ENCODE measurements at regions not wholly inside any gene's neighbourhood (a gene's known extent, or its start where the extent isn't known, plus 50 kb on each side); places are given as distances from the start of the nearest gene placed in this dataset.

- DNase-seq: peak; percentile 36
These were observed 105.3 kb upstream of the FOXG1 start for GRCh38 chr14:28661171-28661772.

DNA sequence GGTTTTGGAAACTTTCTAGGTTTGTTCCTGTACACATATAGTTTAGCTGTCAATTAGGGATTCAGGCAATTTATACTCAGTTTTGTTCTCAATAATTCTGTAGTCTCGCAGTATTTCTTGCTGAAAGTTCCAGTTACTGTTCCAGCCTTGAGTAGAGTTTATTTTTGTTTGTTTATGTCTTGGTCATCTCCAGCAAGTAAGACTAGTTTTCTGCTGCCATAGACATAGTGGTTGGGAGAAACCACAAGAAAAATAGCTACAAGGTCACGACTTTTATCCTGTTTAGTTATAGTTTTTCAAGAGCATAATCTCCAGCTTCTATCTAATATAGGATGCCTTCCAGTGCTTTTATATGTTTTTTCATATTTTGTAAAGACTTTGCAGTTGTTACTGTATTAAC, 99.6 kb upstream of the FOXG1 start:
- H3K27ac ChIP-seq: no peak overlapping the region
- H4K20me1 ChIP-seq (ENCODE audit: insufficient read depth): no peaks in the 10 kb centered on the region
- no peaks in the 10 kb centered on the region for H3K4me1 ChIP-seq (ENCODE audit: insufficient read depth)
- H3K4me3 ChIP-seq: no peak overlapping the region
- in situ Hi-C loops (cut with MboI): no loop called here
- H3K27me3 ChIP-seq (replicated peaks; ENCODE audit: insufficient read depth): no peaks in the 10 kb centered on the region
- H2AFZ ChIP-seq: no peak overlapping the region
- H3K9me2 ChIP-seq (ENCODE audit: insufficient read depth): no peaks in the 10 kb centered on the region; the same call in 1 of the 2 replicates
- H3F3A ChIP-seq (ENCODE audit: insufficient read depth): no peaks in the 10 kb centered on the region
- H3K9me3 ChIP-seq (ENCODE audit: low read depth): no peaks in the 10 kb centered on the region
- WGBS, 2 experiments (ENCODE audit: low coverage in 1 of 2, low lambda C conversion rate in 2 of 2, missing lambda C conversion rate in 2 of 2): 15 to 17% methylated on average over 2 of the region's 2 CpGs
- TF ChIP-seq EZH2 (IDR thresholded peaks at IDR 0.05; ENCODE audit: insufficient read depth, poor library complexity, severe bottlenecking): no peak
- TF ChIP-seq EZH2phosphoT487 (IDR thresholded peaks at IDR 0.05; ENCODE audit: insufficient read depth, low read depth): no peak
- H3K36me3 ChIP-seq (ENCODE audit: low read depth): no peaks in the 10 kb centered on the region
- DNase-seq: no peak
- no peak overlapping the region for H3K4me2 ChIP-seq (ENCODE audit: unreplicated experiment)
- H3K79me2 ChIP-seq (ENCODE audit: insufficient read depth): no peaks in the 10 kb centered on the region
- no peak overlapping the region for H3K9ac ChIP-seq

More at GRCh38 chr14:28661171-28661772, 105.3 kb upstream of the FOXG1 start:
- in situ Hi-C loops (cut with MboI): no loop called here
- Histone ChIP-seq H3K9me2 (ENCODE audit: insufficient read depth) (no peaks in the 10 kb centered on the region; the same call in 1 of the 2 replicates), H3K27ac (no peak overlapping the region), H4K20me1 (ENCODE audit: insufficient read depth) (no peaks in the 10 kb centered on the region), H3K4me1 (ENCODE audit: insufficient read depth) (no peaks in the 10 kb centered on the region), H2AFZ (no peak overlapping the region), H3K9ac (no peak overlapping the region), H3K79me2 (ENCODE audit: insufficient read depth) (no peaks in the 10 kb centered on the region), H3F3A (ENCODE audit: insufficient read depth) (no peaks in the 10 kb centered on the region), H3K9me3 (ENCODE audit: low read depth) (no peaks in the 10 kb centered on the region), H3K4me2 (ENCODE audit: unreplicated experiment) (no peak overlapping the region), H3K36me3 (ENCODE audit: low read depth) (no peaks in the 10 kb centered on the region), H3K4me3 (no peak overlapping the region), H3K27me3 (replicated peaks; ENCODE audit: insufficient read depth) (no peaks in the 10 kb centered on the region)
- 10 to 17% methylated on average over 5 of the region's 5 CpGs for WGBS, 2 experiments (ENCODE audit: low coverage in 1 of 2, low lambda C conversion rate in 2 of 2, missing lambda C conversion rate in 2 of 2)
- TF ChIP-seq EZH2phosphoT487 (IDR thresholded peaks at IDR 0.05; ENCODE audit: insufficient read depth, low read depth): no peak
- no peak for TF ChIP-seq EZH2 (IDR thresholded peaks at IDR 0.05; ENCODE audit: insufficient read depth, poor library complexity, severe bottlenecking)

DNA sequence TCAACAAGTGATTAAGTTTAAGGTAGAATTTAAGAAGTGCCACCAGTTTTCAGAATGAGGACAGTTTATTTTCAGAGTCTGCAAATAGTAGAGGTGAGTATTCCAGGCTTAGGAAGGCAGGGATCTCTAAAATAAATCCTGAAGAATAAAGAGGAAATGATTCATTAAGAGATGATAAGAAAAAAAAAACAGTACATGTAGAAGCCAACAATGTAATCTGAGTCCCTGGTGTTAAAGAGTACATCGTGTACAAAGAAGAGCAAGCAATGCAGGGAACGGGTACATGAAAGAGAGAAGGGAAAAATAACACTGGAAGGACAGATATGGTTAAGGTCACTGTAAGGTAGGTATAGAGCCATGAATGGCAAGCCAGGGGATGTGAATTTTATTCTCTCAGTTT, 95.2 kb upstream of the FOXG1 start:
- in situ Hi-C loops (cut with MboI): no loop called here
- no peak overlapping the region for H3K4me3 ChIP-seq
- H3K27me3 ChIP-seq (replicated peaks; ENCODE audit: insufficient read depth): no peaks in the 10 kb centered on the region
- WGBS, 2 experiments (ENCODE audit: low coverage in 1 of 2, low lambda C conversion rate in 2 of 2, missing lambda C conversion rate in 2 of 2): 9 to 19% methylated on average over 2 of the region's 2 CpGs
- H3K36me3 ChIP-seq (ENCODE audit: low read depth): no peaks in the 10 kb centered on the region
- H3K9me3 ChIP-seq (ENCODE audit: low read depth): no peaks in the 10 kb centered on the region
- no peak overlapping the region for H3K9ac ChIP-seq
- no peaks in the 10 kb centered on the region for H4K20me1 ChIP-seq (ENCODE audit: insufficient read depth)
- no peak overlapping the region for H3K4me2 ChIP-seq (ENCODE audit: unreplicated experiment)
- no peak for TF ChIP-seq EZH2phosphoT487 (IDR thresholded peaks at IDR 0.05; ENCODE audit: insufficient read depth, low read depth)
- no peak for TF ChIP-seq EZH2 (IDR thresholded peaks at IDR 0.05; ENCODE audit: insufficient read depth, poor library complexity, severe bottlenecking)
- no peaks in the 10 kb centered on the region for H3K4me1 ChIP-seq (ENCODE audit: insufficient read depth)
- H3K79me2 ChIP-seq (ENCODE audit: insufficient read depth): no peaks in the 10 kb centered on the region
- no peak for DNase-seq
- H2AFZ ChIP-seq: no peak overlapping the region
- H3K9me2 ChIP-seq (ENCODE audit: insufficient read depth): no peaks in the 10 kb centered on the region
- no peaks in the 10 kb centered on the region for H3F3A ChIP-seq (ENCODE audit: insufficient read depth)
- no peak overlapping the region for H3K27ac ChIP-seq

DNA sequence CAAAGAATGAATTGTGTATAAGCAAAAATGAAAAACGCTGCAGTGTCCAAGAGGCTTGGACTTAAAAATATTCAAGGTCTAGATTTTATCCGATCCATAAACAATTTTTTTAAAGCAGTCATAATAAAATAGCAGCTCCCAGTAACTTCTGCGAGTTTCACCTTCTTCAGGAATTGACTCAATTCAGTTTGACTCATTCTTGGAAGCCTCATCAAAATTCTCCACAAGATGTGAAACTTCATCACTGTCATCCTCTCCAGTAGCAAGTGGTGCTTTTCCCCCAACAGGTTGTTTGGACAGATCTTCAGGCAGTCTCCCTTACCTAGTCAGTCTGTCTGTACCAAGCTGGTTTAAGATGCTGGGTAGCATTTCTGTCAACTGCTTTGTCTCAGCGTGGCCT, 93.5 kb upstream of the FOXG1 start:
- H3K27ac ChIP-seq: no peak overlapping the region
- H3K4me3 ChIP-seq: no peak overlapping the region
- in situ Hi-C loops (cut with MboI): no loop called here

More for the DNA sequence above, 93.5 kb upstream of the FOXG1 start:
- Histone ChIP-seq H3K4me1 (ENCODE audit: insufficient read depth) (no peaks in the 10 kb centered on the region), H3K9me3 (ENCODE audit: low read depth) (no peaks in the 10 kb centered on the region), H3K4me2 (ENCODE audit: unreplicated experiment) (no peak overlapping the region), H3K9me2 (ENCODE audit: insufficient read depth) (no peaks in the 10 kb centered on the region), H3F3A (ENCODE audit: insufficient read depth) (no peaks in the 10 kb centered on the region), H3K27me3 (replicated peaks; ENCODE audit: insufficient read depth) (no peaks in the 10 kb centered on the region), H3K9ac (no peak overlapping the region), H2AFZ (no peak overlapping the region), H3K79me2 (ENCODE audit: insufficient read depth) (no peaks in the 10 kb centered on the region), H4K20me1 (ENCODE audit: insufficient read depth) (no peaks in the 10 kb centered on the region), H3K36me3 (ENCODE audit: low read depth) (no peaks in the 10 kb centered on the region)
- 18 to 22% methylated on average over 4 of the region's 4 CpGs for WGBS, 2 experiments (ENCODE audit: low coverage in 1 of 2, low lambda C conversion rate in 2 of 2, missing lambda C conversion rate in 2 of 2)
- no peak for DNase-seq
- no peak for TF ChIP-seq EZH2phosphoT487 (IDR thresholded peaks at IDR 0.05; ENCODE audit: insufficient read depth, low read depth)
- TF ChIP-seq EZH2 (IDR thresholded peaks at IDR 0.05; ENCODE audit: insufficient read depth, poor library complexity, severe bottlenecking): no peak
